Naive thymus-derived CD4-positive, alpha-beta T cell (primary cell): ENCODE measurements at regions not wholly inside any gene's neighbourhood (a gene's known extent, or its start where the extent isn't known, plus 50 kb on each side); places are given as distances from the start of the nearest gene placed in this dataset.

Source experiments
- ATAC-seq: fragments of 150-1000 bp; cut with Tn5 transposase; 2 replicates; pipeline ENCODE4 v1.10.0; 2021; ENCODE audit warnings: mild to moderate bottlenecking, moderate library complexity
- CTCF ChIA-PET: fragments of 350-600 bp; sonication (Branson Sonifier 250); formaldehyde crosslinking; loops from one replicate; lab custom pipeline; 2021; ENCODE audit warnings: antibody characterized with exemption; lab: Charles Lee
- POLR2A ChIA-PET: fragments of 350-600 bp; sonication (Branson Sonifier 250); formaldehyde crosslinking; loops from one replicate; lab custom pipeline; 2021; ENCODE audit warnings: antibody characterized with exemption, inconsistent platforms; lab: Charles Lee
- DNase-seq, 9 donors: peaks; one replicate each; pipeline versions ENCODE4 v3.0.0 to v3.0.0-alpha.2; 2020 to 2022; ENCODE audit warnings: mixed read lengths in 1 of 9
- H3K27ac ChIP-seq: one replicate; pipeline ENCODE4 v1.7.0; 2013; ENCODE audit warnings: mild to moderate bottlenecking, low read depth, low read length, moderate library complexity
- H3K27me3 ChIP-seq, 2 donors: one replicate each; pipeline ENCODE4 v1.7.0; 2013; ENCODE audit warnings: low read length in 2 of 2, mild to moderate bottlenecking in 2 of 2, moderate library complexity in 2 of 2; ENCODE audit not compliant: control insufficient read depth in 2 of 2, insufficient read depth in 2 of 2
- H3K36me3 ChIP-seq, 3 experiments: 1 replicate in 2 of 3; 2 replicates in 1 of 3; pipeline ENCODE4 v1.7.0; 2013; ENCODE audit warnings: low read length in 3 of 3, mild to moderate bottlenecking in 3 of 3, moderate library complexity in 1 of 3; ENCODE audit not compliant: insufficient read depth in 3 of 3, control insufficient read depth in 2 of 3
- H3K4me1 ChIP-seq, 2 donors: one replicate each; pipeline ENCODE4 v1.7.0; 2013; ENCODE audit warnings: low read length in 2 of 2, mild to moderate bottlenecking in 2 of 2, moderate library complexity in 1 of 2; ENCODE audit not compliant: control insufficient read depth in 2 of 2, insufficient read depth in 2 of 2
- H3K4me3 ChIP-seq: 2 replicates; pipeline ENCODE4 v1.7.0; 2013; ENCODE audit warnings: mild to moderate bottlenecking, low read length
- H3K9me3 ChIP-seq, 3 experiments: 1 replicate in 2 of 3; 2 replicates in 1 of 3; pipeline ENCODE4 v1.7.0; 2013; ENCODE audit warnings: low read length in 3 of 3; ENCODE audit not compliant: control insufficient read depth in 2 of 3
- H3K27ac Mint-ChIP-seq, 9 donors: one replicate each; pipeline ENCODE4 v1.8.0; 2020 to 2022; ENCODE audit warnings: mixed read lengths in 9 of 9, mild to moderate bottlenecking in 8 of 9, moderate library complexity in 5 of 9, inconsistent platforms in 2 of 9
- H3K27me3 Mint-ChIP-seq, 5 donors: one replicate each; pipeline ENCODE4 v1.8.0; 2021 to 2022; ENCODE audit warnings: mixed read lengths in 5 of 5, mild to moderate bottlenecking in 1 of 5
- H3K36me3 Mint-ChIP-seq, 5 donors: one replicate each; pipeline ENCODE4 v1.8.0; 2020 to 2022; ENCODE audit warnings: mixed read lengths in 5 of 5, mild to moderate bottlenecking in 3 of 5, inconsistent platforms in 1 of 5
- H3K4me1 Mint-ChIP-seq, 7 donors: one replicate each; pipeline ENCODE4 v1.8.0; 2020 to 2022; ENCODE audit warnings: mixed read lengths in 7 of 7, mild to moderate bottlenecking in 3 of 7, inconsistent platforms in 1 of 7
- H3K4me3 Mint-ChIP-seq, 10 donors: one replicate each; pipeline ENCODE4 v1.8.0; 2020 to 2022; ENCODE audit warnings: mild to moderate bottlenecking in 10 of 10, mixed read lengths in 10 of 10, moderate library complexity in 6 of 10, inconsistent platforms in 2 of 10
- H3K9me3 Mint-ChIP-seq, 11 donors: one replicate each; pipeline ENCODE4 v1.8.0; 2020 to 2022; ENCODE audit warnings: mixed read lengths in 11 of 11, mild to moderate bottlenecking in 4 of 11, inconsistent platforms in 1 of 11, moderate library complexity in 1 of 11
- intact Hi-C, 2 donors: fragments of 100-400 bp; cut with micrococcal nuclease; formaldehyde crosslinking; loops; one replicate each; pipeline ENCODE4 v1.15.1; 2023

GRCh38 chr17:36661047-36661666 lies 59.8 kb downstream of the MRM1 start:
- H3K36me3 ChIP-seq = no peaks in the 10 kb centered on the region
- H3K27me3 ChIP-seq = no peaks in the 10 kb centered on the region
- H3K27ac ChIP-seq = no peak overlapping the region
- no peaks in the 10 kb centered on the region for H3K4me1 ChIP-seq
- Mint-ChIP-seq H3K27me3 (peaks cover 21 to 56% (median 39%) of the 10 kb centered on the region in 5 donors), H3K9me3 (no peaks in the 10 kb centered on the region), H3K36me3 (peaks cover 0 to 4% (median 3%) of the 10 kb centered on the region in 5 donors), H3K27ac (no peak overlapping the region), H3K4me1 (peaks cover 7 to 12% (median 10%) of the 10 kb centered on the region in 7 donors), H3K4me3 (no peak overlapping the region)
- ChIA-PET POLR2A (no interaction called here), CTCF (no interaction called here)
- no peak for DNase-seq
- ATAC-seq = no peak
- H3K4me3 ChIP-seq = no peak overlapping the region
- intact Hi-C loops = no loop called here
- H3K9me3 ChIP-seq = no peaks in the 10 kb centered on the region

DNA sequence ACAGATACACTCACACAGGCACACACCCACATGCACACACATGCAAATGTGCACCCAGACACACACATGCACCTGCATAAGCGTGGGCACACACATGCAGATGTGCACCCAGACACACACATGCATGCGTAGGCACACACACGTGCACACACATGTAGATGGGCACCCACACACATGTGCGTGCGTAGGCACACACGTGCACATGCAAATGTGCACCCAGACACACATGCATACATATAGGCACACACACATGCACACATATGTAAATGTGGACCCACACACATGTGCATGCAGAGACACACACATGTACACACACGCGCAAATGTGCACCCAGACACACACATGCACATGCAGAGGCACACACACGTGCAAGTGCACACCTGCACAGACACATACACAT lies 60.3 kb downstream of the MRM1 start:
- peaks cover 0 to 4% (median 2%) of the 10 kb centered on the region in 5 donors for H3K36me3 Mint-ChIP-seq
- intact Hi-C loops = no loop called here
- Histone ChIP-seq H3K36me3 (no peaks in the 10 kb centered on the region), H3K4me1 (no peaks in the 10 kb centered on the region), H3K27me3 (no peaks in the 10 kb centered on the region), H3K9me3 (no peaks in the 10 kb centered on the region), H3K4me3 (no peak overlapping the region), H3K27ac (no peak overlapping the region)
- H3K4me1 Mint-ChIP-seq = peaks cover 5 to 11% (median 8%) of the 10 kb centered on the region in 7 donors
- no peaks in the 10 kb centered on the region for H3K9me3 Mint-ChIP-seq
- ATAC-seq (no peak), DNase-seq (no peak)
- peaks cover 16 to 53% (median 35%) of the 10 kb centered on the region in 5 donors for H3K27me3 Mint-ChIP-seq
- H3K4me3 Mint-ChIP-seq = no peak overlapping the region
- CTCF ChIA-PET = no interaction called here
- POLR2A ChIA-PET = no interaction called here
- H3K27ac Mint-ChIP-seq = no peak overlapping the region

GRCh38 chr17:36665417-36665816 lies 64.0 kb downstream of the MRM1 start:
- ChIA-PET CTCF (no interaction called here), POLR2A (no interaction called here)
- no peak overlapping the region for H3K27ac ChIP-seq
- H3K36me3 Mint-ChIP-seq = peaks cover 0 to 3% (median 2%) of the 10 kb centered on the region in 5 donors
- no peak overlapping the region for H3K4me3 Mint-ChIP-seq
- no peaks in the 10 kb centered on the region for H3K4me1 ChIP-seq
- ATAC-seq = no peak
- peaks cover 0 to 8% (median under 1%) of the 10 kb centered on the region in 7 donors for H3K4me1 Mint-ChIP-seq
- peaks cover 0 to 21% (median 12%) of the 10 kb centered on the region in 5 donors for H3K27me3 Mint-ChIP-seq
- H3K9me3 Mint-ChIP-seq = no peaks in the 10 kb centered on the region
- H3K36me3 ChIP-seq = no peaks in the 10 kb centered on the region
- no peak for DNase-seq
- no peaks in the 10 kb centered on the region for H3K27me3 ChIP-seq
- no peaks in the 10 kb centered on the region for H3K9me3 ChIP-seq
- intact Hi-C loops = no loop called here
- no peak overlapping the region for H3K4me3 ChIP-seq
- no peak overlapping the region for H3K27ac Mint-ChIP-seq

- Histone ChIP-seq H3K27ac (no peak overlapping the region), H3K36me3 (no peaks in the 10 kb centered on the region), H3K4me1 (peaks cover 0 to 4% of the 10 kb centered on the region in 2 donors), H3K9me3 (no peaks in the 10 kb centered on the region), H3K27me3 (no peaks in the 10 kb centered on the region), H3K4me3 (no peak overlapping the region)
- intact Hi-C loops = no loop called here
- no peaks in the 10 kb centered on the region for H3K9me3 Mint-ChIP-seq
- peaks cover 0 to 3% (median 2%) of the 10 kb centered on the region in 5 donors for H3K36me3 Mint-ChIP-seq
- peaks cover 5 to 27% (median 12%) of the 10 kb centered on the region in 7 donors for H3K4me1 Mint-ChIP-seq
- no peak for DNase-seq
- ATAC-seq = no peak
- ChIA-PET POLR2A (no interaction called here), CTCF (no interaction called here)
- H3K27ac Mint-ChIP-seq = no peak overlapping the region
- H3K27me3 Mint-ChIP-seq = peaks cover 0 to 16% (median 12%) of the 10 kb centered on the region in 5 donors
- H3K4me3 Mint-ChIP-seq = no peak overlapping the region
Measured at GRCh38 chr17:36667922-36668321, 66.5 kb downstream of the MRM1 start.

- DNase-seq (no peak), ATAC-seq (no peak)
- no peak overlapping the region for H3K27ac Mint-ChIP-seq
- intact Hi-C loops = no loop called here
- H3K4me3 ChIP-seq = no peak overlapping the region
- peaks cover under 1 to 10% of the 10 kb centered on the region in 2 donors for H3K4me1 ChIP-seq
- H3K27ac ChIP-seq = no peak overlapping the region
- CTCF ChIA-PET = no interaction called here
- H3K9me3 ChIP-seq = no peaks in the 10 kb centered on the region
- no peaks in the 10 kb centered on the region for H3K36me3 ChIP-seq
- POLR2A ChIA-PET = no interaction called here
- H3K4me1 Mint-ChIP-seq = peaks cover 9 to 36% (median 17%) of the 10 kb centered on the region in 7 donors
- peaks cover 0 to 3% (median under 1%) of the 10 kb centered on the region in 5 donors for H3K36me3 Mint-ChIP-seq
- H3K4me3 Mint-ChIP-seq = no peak overlapping the region
- H3K27me3 Mint-ChIP-seq = peaks cover 0 to 11% (median 4%) of the 10 kb centered on the region in 5 donors
- no peaks in the 10 kb centered on the region for H3K27me3 ChIP-seq
- H3K9me3 Mint-ChIP-seq = no peaks in the 10 kb centered on the region
Measured at GRCh38 chr17:36668824-36669223, 67.4 kb downstream of the MRM1 start.

DNA sequence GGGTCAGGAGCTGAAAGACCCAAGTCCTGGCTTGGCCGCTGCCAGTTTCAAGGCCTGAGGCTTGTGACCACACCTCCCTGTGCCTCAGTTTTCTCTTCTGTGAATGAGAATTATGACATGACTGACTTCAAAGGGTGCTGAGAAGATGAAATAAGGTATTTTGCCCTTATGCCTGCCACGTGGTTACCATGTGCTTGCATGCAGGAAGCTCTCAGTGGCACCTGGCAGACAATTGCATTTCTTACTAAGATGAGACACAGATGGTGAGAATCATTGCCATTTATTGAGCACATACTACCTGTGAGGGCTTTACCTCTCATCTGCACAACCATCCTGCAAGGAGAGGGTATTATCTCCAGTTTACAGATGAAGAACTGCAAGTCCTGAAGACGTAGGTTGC lies 69.8 kb downstream of the MRM1 start:
- H3K27me3 ChIP-seq = no peaks in the 10 kb centered on the region
- POLR2A ChIA-PET = no interaction called here
- intact Hi-C loops = no loop called here
- Mint-ChIP-seq H3K9me3 (no peaks in the 10 kb centered on the region), H3K27me3 (peaks cover 0 to 4% (median 0%) of the 10 kb centered on the region in 5 donors), H3K36me3 (peaks cover 0 to 2% (median 0%) of the 10 kb centered on the region in 5 donors), H3K4me3 (peak overlapping the region in 1 of 10 donors; percentile 30), H3K27ac (peak overlapping the region in 1 of 9 donors; percentile 30), H3K4me1 (peaks cover 26 to 60% (median 40%) of the 10 kb centered on the region in 7 donors)
- no peaks in the 10 kb centered on the region for H3K9me3 ChIP-seq
- no peak overlapping the region for H3K4me3 ChIP-seq
- DNase-seq = no peak
- peaks cover 23 to 24% of the 10 kb centered on the region in 2 donors for H3K4me1 ChIP-seq
- CTCF ChIA-PET = no interaction called here
- no peak for ATAC-seq
- no peaks in the 10 kb centered on the region for H3K36me3 ChIP-seq
- H3K27ac ChIP-seq = no peak overlapping the region

DNA sequence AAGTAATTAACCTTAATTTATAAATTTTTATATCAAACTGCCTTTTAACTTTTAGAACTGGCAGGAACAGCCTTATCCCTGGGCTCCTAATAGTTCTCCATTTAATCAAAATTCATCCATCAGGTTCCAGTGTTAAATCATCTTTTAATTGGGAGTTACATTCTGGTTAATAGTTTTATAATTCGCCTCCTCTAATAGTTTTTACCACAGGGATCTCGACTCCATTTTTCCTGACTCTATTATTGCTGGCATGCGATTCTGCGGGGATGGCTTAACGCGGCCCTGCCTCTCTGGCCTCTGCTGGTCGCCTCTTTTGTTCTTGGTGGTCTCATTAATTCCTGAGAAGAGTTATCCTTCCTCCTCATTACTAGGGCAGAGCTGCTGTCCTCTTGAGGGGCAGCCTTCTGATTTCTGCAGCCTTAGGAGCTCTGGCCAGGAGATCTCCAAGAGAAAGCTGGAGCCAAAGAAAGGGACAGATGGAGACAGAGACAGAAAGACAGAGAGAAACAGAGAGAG lies 71.1 kb downstream of the MRM1 start:
- ChIA-PET CTCF (no interaction called here), POLR2A (no interaction called here)
- DNase-seq (no peak), ATAC-seq (no peak)
- H3K36me3 Mint-ChIP-seq = peaks cover 0 to 2% (median 0%) of the 10 kb centered on the region in 5 donors
- peaks cover 30 to 67% (median 44%) of the 10 kb centered on the region in 7 donors for H3K4me1 Mint-ChIP-seq
- Histone ChIP-seq H3K4me3 (no peak overlapping the region), H3K36me3 (no peaks in the 10 kb centered on the region), H3K27me3 (no peaks in the 10 kb centered on the region), H3K9me3 (no peaks in the 10 kb centered on the region), H3K4me1 (peaks cover 23 to 24% of the 10 kb centered on the region in 2 donors), H3K27ac (no peak overlapping the region)
- peak overlapping the region in 4 of 9 donors; percentile 19 to 94 (median 73) for H3K27ac Mint-ChIP-seq
- H3K27me3 Mint-ChIP-seq = peaks cover 0 to 4% (median 0%) of the 10 kb centered on the region in 5 donors
- intact Hi-C loops = no loop called here
- peak overlapping the region in 5 of 10 donors; percentile 6 to 80 (median 20) for H3K4me3 Mint-ChIP-seq
- H3K9me3 Mint-ChIP-seq = no peaks in the 10 kb centered on the region
